Activated naive CD4-positive, alpha-beta T cell treated with anti-CD3 and anti-CD28 coated beads, Interleukin-2, amount 50 U/mL, for 16 hours (primary cell): ENCODE measurements at regions not wholly inside any gene's neighbourhood (a gene's known extent, or its start where the extent isn't known, plus 50 kb on each side); places are given as distances from the start of the nearest gene placed in this dataset.

Experiments used
- DNase-seq: peaks from one replicate; pipeline ENCODE4 v3.0.0-alpha.2; 2020

DNA sequence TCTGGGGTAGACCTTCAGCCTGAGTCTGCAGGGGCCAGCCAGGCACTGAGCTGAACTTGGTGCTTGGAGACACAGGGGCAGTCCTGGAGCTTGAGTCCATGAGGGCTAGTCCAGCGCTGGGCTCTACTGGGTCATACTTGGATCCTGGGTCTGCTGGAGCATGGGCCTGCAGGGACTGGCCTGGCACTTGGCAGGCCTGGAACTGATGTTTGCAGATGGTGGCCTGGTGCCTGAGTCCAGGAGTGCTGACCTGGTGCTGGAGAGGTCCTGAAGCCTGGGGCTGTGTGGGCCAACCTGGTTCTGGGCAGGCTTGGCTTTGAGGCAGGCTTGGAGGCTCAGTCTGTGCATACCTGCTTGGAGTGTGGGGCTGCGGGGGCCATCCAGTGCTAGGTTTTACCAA is 143.4 kb upstream of the DSCAM start:
- DNase-seq: no peak

DNA sequence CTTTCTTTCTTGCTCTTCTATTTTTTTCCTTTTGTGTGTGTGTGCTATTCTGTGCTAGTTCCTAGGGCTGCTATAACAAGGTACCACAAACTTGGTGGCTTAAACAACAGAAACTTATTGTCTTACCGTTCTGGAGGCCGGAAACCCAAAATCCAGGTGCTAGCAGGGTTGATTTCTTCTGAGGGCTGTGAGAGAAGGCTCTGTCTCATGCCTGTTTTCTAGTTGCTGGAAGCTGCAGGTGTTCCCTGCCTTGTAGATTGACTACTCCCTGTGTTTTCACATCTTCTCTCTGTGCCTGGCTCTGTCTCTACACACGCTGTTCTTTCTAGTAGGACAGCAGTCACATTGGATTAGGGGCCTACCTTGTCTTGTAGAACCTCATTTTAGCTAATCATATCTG is 150.9 kb upstream of the DSCAM start:
- no peak for DNase-seq

- no peak for DNase-seq
Measured at GRCh38 chr21:41000838-41001237, 153.9 kb upstream of the DSCAM start.

DNA sequence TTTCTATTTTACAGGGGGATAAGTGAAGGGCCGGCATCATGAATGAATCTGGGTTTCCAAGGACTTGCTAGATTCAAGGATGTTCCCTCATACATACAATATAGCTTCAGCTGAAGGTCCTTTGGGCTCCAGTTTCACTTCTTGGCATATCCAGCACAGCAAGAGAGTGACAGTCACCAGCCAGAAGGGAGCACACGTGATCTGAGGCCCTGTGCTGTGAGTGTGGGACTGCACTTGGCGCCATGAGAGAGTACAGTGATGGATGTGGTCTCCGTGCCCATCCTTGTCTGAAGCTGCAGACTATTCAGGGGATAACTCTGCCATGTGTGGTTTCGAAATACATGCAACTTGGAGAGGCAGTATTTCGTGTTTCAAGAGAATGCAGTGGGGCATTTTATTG is 159.7 kb upstream of the DSCAM start:
- DNase-seq: no peak

DNA sequence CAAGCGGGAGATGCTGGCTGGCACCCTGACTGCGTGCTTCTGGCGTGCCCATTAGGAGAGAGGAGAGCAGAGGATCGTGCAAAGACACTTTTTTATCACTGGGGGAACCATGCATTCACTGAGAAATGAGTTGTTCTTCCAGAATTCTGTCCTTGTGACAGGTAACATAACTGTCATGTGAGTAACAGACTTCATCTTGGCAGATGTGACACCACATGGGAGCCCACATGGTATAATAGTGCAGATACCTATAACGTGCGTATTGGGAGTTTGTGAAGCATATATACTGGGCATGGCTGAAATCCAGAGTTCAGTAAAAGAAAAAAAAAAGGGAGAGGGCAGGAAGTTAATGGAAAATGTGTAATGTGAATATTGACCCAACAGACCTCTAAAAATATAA is 159.6 kb upstream of the BACE2 start:
- no peak for DNase-seq

DNA sequence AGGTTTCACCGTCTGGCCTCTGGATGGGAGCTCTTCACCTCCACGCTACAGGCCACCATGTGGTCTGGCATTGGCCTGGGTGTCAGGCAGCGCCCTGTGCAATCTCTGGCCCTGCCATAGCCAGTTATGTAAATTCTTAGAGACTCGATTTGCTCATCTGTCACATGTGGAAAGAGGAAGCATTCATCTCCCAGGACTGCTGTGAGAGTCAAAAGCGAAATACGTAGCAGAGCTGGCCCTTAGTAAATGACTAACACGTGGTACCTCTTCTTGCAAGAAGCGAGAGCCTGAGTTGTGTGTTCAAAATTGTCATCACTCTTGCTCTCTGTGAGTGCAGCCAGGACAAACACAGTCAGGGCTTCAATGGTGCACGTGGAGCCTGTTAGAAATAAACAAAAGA is 159.0 kb upstream of the BACE2 start:
- DNase-seq: no peak

DNA sequence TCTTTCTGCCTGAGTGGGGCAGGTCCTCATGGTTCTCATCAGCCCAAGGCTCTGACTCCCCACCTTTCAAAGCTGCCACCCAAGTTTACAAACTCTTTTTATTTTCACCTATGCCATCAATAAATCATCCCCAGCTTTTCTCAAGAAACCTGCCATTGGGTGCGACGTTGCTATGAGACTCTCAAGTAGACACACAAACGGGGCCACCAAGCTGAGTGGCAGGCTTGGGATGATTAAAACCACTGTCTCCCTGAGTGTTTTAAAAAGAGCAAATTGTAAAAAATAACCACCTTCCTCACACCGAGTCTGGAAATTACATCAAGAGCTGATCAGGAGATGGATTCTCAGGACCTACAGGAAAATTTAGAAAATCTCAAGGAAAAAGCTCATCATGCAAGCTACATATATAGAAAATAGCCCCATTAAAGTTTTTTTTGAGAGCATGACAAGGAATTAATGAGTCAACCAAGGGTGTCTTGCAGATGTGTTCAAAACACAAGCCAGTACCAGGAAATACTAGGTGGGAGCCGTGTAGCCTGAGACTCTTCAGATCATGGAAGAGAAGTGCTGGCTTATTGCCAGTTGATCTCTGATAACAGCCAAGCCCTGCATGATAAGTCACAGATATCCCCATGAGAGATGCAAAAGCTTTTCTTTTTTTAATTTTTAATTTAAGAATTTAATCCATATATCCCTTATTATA is 158.4 kb upstream of the BACE2 start:
- DNase-seq: no peak

GRCh38 chr21:41010101-41010435 is 157.9 kb upstream of the BACE2 start:
- DNase-seq: no peak

- DNase-seq: no peak
Measured at GRCh38 chr21:41011098-41011731, 156.7 kb upstream of the BACE2 start.

DNA sequence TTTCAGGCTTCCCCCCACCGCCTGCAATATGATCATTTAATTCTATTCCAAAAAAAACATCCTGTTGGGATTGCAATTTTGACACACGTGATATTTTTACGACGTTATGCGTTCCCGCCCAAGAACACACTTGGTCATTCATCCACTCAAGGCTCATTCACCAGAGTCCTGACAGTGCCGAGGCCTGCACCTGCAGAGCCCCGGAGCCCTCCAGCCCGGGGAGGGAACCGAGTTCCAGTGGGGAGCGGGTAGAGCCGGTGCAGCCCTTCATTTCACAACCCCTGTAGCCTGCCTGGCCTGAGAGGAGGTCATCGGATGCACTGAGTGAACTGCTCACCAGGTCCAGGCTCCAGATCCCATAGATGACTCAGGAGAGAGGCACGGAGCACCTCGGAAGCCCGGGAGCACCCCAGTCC is 156.0 kb upstream of the BACE2 start:
- no peak for DNase-seq

- no peak for DNase-seq
Measured at GRCh38 chr21:41012425-41012824, 155.5 kb upstream of the BACE2 start.

DNA sequence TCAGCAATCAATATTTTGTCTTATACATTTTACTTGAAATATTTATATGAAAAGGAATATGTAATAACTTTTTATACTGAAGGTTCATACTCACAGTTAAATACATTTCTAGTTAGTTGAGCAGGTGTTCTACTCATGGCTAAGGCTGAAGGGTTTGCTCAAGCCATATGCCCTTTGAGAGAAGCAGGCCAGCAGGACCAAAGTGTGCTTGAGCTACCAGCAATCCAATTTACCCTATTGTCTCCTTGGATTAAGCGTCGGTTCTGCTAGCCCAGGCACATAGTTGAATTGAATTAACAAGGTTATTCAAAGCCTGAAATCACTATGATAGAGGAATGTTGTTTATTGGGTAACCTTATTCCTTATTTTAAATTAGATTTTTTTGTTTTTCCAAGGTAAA is 151.5 kb upstream of the BACE2 start:
- no peak for DNase-seq

- no peak for DNase-seq
Measured at GRCh38 chr21:41018431-41018830, 149.5 kb upstream of the BACE2 start.

DNA sequence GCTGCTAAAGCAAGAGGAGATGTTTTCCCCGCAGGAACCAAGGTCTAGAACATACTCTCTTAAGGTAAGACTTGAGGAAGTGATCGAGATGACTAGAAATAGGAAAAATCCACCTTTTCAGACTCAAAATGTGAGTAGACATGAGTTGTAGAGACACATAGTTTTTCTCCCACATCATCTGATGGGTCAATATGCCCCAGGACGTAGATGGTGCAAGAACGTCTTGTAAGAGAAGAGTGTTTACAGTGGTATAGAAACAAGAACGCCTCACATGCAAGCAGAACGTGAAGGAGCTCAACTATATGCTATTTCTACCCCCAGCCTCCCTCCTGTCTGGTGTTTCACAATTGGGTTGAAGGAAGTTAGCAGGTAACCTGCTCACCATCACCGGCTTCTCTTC is 144.0 kb upstream of the BACE2 start:
- DNase-seq: no peak

- DNase-seq: no peak
Measured at GRCh38 chr21:41024341-41024740, 143.6 kb upstream of the BACE2 start.

DNA sequence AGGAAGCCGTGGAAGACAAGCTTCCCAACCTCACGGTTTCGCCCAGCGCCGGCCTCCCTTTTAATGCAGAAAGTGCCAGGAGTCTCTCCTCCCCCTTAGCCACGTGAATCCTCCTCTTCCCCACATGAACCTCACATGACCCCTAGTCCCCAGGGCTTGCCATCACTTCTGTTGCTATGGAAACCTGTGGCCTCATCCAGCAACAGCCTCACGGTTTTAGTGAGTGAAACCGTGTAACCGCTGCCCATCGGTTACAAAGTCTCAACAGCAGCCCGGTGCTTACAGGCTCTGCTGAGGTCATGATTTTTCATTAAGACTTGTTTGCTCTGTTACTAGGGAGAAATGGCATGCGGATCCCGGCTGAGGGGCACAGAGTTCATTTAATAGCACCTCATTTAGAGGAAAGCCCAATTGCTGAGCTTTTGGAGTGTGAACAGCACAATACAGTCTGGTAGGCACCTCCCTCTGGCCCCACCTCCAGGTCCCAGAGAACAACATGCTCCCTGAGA is 143.2 kb upstream of the BACE2 start:
- no peak for DNase-seq

DNA sequence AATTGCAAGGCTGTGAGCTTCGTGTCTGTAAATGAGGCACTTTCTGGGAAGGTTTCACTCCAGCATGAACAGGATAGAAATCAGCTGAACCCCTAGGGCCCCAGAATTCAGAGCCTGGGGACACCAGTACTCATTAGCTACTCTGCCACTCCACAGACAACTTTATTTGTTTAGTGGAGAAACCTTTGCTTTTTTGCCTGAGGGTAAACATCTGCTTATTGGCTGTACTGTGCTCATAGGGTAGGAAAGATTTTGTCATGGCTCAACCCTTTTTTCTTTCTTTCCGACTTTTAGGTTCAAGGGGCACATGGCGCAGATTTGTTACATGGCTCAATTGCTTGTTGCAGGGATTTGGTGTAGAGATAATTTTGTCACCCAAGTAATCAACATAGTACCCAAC is 138.4 kb upstream of the BACE2 start:
- DNase-seq: no peak

DNA sequence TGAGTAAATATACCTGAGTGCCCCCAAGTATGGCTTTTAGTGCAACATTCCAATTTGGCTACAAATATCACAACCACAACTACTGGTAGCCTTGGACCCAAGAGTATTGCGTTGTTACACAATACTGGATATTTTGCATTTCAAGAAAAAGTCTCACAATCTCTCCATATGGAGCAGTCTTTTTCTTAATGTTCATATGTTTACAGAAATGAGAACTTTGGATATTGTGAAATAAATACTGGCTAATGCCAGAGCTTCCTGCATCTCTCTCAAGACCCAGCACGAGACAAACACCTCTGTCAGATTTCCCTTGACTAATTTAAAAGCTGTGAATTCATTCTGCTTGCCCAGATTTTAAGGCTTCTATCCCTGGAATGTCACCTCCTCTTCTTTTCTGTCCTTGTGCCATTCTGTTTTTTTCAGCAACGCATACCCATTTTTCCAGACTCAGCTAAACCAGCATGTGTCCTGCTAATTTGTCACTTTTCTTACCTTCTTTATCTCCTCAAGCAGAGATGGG is 136.2 kb upstream of the BACE2 start:
- DNase-seq: no peak

GRCh38 chr21:41032541-41032940 is 135.4 kb upstream of the BACE2 start:
- no peak for DNase-seq

- DNase-seq: no peak
Measured at GRCh38 chr21:41037212-41037611, 130.7 kb upstream of the BACE2 start.

GRCh38 chr21:41037936-41038335 is 130.0 kb upstream of the BACE2 start:
- no peak for DNase-seq

- no peak for DNase-seq
Measured at GRCh38 chr21:41043014-41043413, 124.9 kb upstream of the BACE2 start.

DNA sequence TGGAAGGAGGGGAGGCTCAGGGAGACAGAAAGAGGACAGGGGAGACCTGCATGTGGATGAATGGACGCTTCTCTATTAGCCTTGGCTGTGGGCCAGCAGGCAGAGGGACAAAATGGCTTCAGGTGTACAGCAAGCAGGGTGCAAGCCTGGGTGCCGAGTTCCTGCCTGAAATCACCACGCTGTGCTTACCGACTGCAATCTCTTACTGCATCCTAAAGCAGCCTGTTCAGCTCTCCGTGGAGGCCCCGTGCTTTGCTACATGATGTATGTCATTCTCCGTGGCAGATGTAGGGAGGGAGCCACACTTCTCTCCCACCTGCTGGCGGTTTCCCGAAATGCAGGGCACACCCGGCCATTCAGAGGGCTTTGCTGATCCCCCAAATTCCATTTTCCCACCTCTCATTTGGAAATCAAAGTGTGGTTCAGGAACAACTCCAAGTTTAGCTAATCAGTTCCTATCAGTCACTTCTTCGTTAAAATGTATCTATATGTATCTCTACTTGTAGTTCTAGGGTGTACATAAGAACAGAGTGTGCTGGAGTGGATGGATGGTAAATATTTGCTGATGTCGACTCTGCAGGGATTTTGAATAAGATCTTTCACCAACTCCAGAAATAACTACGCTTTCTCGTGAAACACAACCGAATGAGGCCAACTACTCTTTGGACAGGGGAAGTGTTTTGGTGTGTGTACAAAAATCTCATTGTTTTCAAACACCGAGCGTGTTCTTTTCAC is 122.3 kb upstream of the BACE2 start:
- no peak for DNase-seq

GRCh38 chr21:41048145-41048544 is 119.8 kb upstream of the BACE2 start:
- DNase-seq: no peak
